ENCODE measurements at regions not wholly inside any gene's neighbourhood (a gene's known extent, or its start where the extent isn't known, plus 50 kb on each side); places are given as distances from the start of the nearest gene placed in this dataset.

- DNase-seq, result peak in 25 of 42 donors; percentile 7 to 69 (median 33)
- intact Hi-C loops (cut with DNase I), result no loop called here
Measured at GRCh38 chr2:6554466-6554865, 311.2 kb downstream of the CMPK2 start.

- intact Hi-C loops (cut with DNase I), result no loop called here
- no peak for DNase-seq
Measured at GRCh38 chr2:6556755-6557154, 309.0 kb downstream of the CMPK2 start.

GRCh38 chr2:6557737-6558136 is 308.0 kb downstream of the CMPK2 start:
- no peak for DNase-seq
- intact Hi-C loops (cut with DNase I), result no loop called here

GRCh38 chr2:6562771-6563170 is 302.9 kb downstream of the CMPK2 start:
- no peak for DNase-seq

GRCh38 chr2:6564326-6564725 is 301.4 kb downstream of the CMPK2 start:
- intact Hi-C loops (cut with DNase I), result no loop called here
- DNase-seq, result no peak

More at GRCh38 chr2:6562771-6563170, 302.9 kb downstream of the CMPK2 start:
- intact Hi-C loops (cut with DNase I), result no loop called here

GRCh38 chr2:6574121-6574520 is 291.6 kb downstream of the CMPK2 start:
- no peak for DNase-seq
- intact Hi-C loops (cut with DNase I), result no loop called here

- no peak for DNase-seq
- intact Hi-C loops (cut with DNase I), result no loop called here
Measured at GRCh38 chr2:6576302-6576701, 289.4 kb downstream of the CMPK2 start.

GRCh38 chr2:6577960-6578359 is 287.7 kb downstream of the CMPK2 start:
- intact Hi-C loops (cut with DNase I), result no loop called here
- no peak for DNase-seq

- intact Hi-C loops (cut with DNase I), result no loop called here
- no peak for DNase-seq
Measured at GRCh38 chr2:6578416-6578815, 287.3 kb downstream of the CMPK2 start.

GRCh38 chr2:6579281-6579680 is 286.4 kb downstream of the CMPK2 start:
- intact Hi-C loops (cut with DNase I), result no loop called here
- no peak for DNase-seq

GRCh38 chr2:6580982-6581381 is 284.7 kb downstream of the CMPK2 start:
- no peak for DNase-seq
- intact Hi-C loops (cut with DNase I), result no loop called here

- intact Hi-C loops (cut with DNase I), result no loop called here
Measured at GRCh38 chr2:6589150-6589549, 276.6 kb downstream of the CMPK2 start.

GRCh38 chr2:6590442-6590841 is 275.3 kb downstream of the CMPK2 start:
- intact Hi-C loops (cut with DNase I), result no loop called here
- DNase-seq, result no peak

More at GRCh38 chr2:6589150-6589549, 276.6 kb downstream of the CMPK2 start:
- DNase-seq, result no peak

GRCh38 chr2:6602471-6602870 is 263.2 kb downstream of the CMPK2 start:
- no peak for DNase-seq
- intact Hi-C loops (cut with DNase I), result no loop called here

GRCh38 chr2:6605836-6606505 is 259.7 kb downstream of the CMPK2 start:
- DNase-seq, result peak in 12 of 42 donors; percentile 2 to 32 (median 14)
- intact Hi-C loops (cut with DNase I), result no loop called here

- intact Hi-C loops (cut with DNase I), result no loop called here
Measured at GRCh38 chr2:6617794-6618193, 247.9 kb downstream of the CMPK2 start.

GRCh38 chr2:6618201-6618600 is 247.5 kb downstream of the CMPK2 start:
- intact Hi-C loops (cut with DNase I), result no loop called here
- DNase-seq, result no peak

More at GRCh38 chr2:6617794-6618193, 247.9 kb downstream of the CMPK2 start:
- no peak for DNase-seq

GRCh38 chr2:6623746-6624145 is 242.0 kb downstream of the CMPK2 start:
- intact Hi-C loops (cut with DNase I), result no loop called here
- no peak for DNase-seq

- no peak for DNase-seq
- intact Hi-C loops (cut with DNase I), result no loop called here
Measured at GRCh38 chr2:6626401-6627012, 239.2 kb downstream of the CMPK2 start.

GRCh38 chr2:6627316-6627715 is 238.4 kb downstream of the CMPK2 start:
- no peak for DNase-seq
- intact Hi-C loops (cut with DNase I), result no loop called here

GRCh38 chr2:6630209-6630608 is 235.5 kb downstream of the CMPK2 start:
- DNase-seq, result no peak
- intact Hi-C loops (cut with DNase I), result no loop called here
